ENCODE measurements at regions not wholly inside any gene's neighbourhood (a gene's known extent, or its start where the extent isn't known, plus 50 kb on each side); places are given as distances from the start of the nearest gene placed in this dataset.
"Not testable (repeated sequence)": the region's sequence is repeated elsewhere in the genome, so short reads cannot be mapped to it uniquely, and the experiment has no call there.

GRCh38 chr4:26051240-26051639 lies 137.2 kb downstream of the SMIM20 start:
- peak in 5 of 8 experiments; percentile 6 to 66 (median 56) for ATAC-seq (replicated peaks in 6 of 8)
- peaks cover 0 to 4% of the 10 kb centered on the region in 2 donors for H3K4me1 ChIP-seq (replicated peaks in 1 of 2)
- H3K4me3 ChIP-seq: no peak overlapping the region
- H3K27ac ChIP-seq: no peak overlapping the region
- 27 to 100% (median 50%) methylated on average over 1 to 3 of the region's 7 CpGs; no CpG with 5 or more reads in 7 of the 10 experiments for WGBS, 10 experiments
- in situ Hi-C loops (cut with MboI; ENCODE audit: low pct_unique_long_range_greater_than_20kb in 2 of 9, low sequenced_read_pairs in 9 of 9, unreplicated experiment in 9 of 9): loop anchor here in 1 of 9 experiments (25.0 kb wide), 1 partner anchor 361 kb away; no protein-coding TSS in a partner anchor

- Histone ChIP-seq H3K4me3 (no peak overlapping the region), H3K27ac (no peak overlapping the region), H3K4me1 (replicated peaks in 1 of 2) (peaks cover 0 to 4% of the 10 kb centered on the region in 2 donors)
- WGBS, 10 experiments: 11 to 100% (median 100%) methylated on average over 1 to 4 of the region's 9 CpGs; no CpG with 5 or more reads in 3 of the 10 experiments
- in situ Hi-C loops (cut with MboI; ENCODE audit: low pct_unique_long_range_greater_than_20kb in 2 of 9, low sequenced_read_pairs in 9 of 9, unreplicated experiment in 9 of 9): loop anchor here in 1 of 9 experiments (25.0 kb wide), 1 partner anchor 359 kb away; no protein-coding TSS in a partner anchor
- no peak for ATAC-seq (replicated peaks in 6 of 8)
These were observed 138.9 kb downstream of the SMIM20 start for GRCh38 chr4:26052663-26053541.

DNA sequence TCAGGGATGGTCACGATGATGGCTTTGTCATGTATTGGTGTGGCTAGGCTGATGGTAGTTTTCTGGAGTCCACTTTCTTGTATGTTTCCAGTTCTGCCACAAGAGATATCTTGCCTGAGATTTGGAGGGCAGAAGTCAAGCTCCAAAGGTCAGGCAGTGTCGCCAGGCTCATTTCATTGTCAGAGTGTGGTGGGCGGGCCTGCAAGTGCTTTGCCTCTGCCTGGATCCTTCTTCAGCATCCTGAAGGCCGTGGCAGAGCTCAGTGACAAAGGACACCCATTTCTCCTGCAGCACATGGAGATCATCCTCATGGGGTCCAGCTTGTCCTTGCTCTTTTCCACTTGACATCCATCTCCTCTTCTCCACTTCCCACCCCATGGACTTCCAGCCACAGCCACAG lies 139.7 kb downstream of the SMIM20 start:
- Histone ChIP-seq H3K4me1 (replicated peaks in 1 of 2) (peaks cover 0 to 4% of the 10 kb centered on the region in 2 donors), H3K27ac (no peak overlapping the region), H3K4me3 (no peak overlapping the region)
- in situ Hi-C loops (cut with MboI; ENCODE audit: low pct_unique_long_range_greater_than_20kb in 2 of 9, low sequenced_read_pairs in 9 of 9, unreplicated experiment in 9 of 9): loop anchor here in 1 of 9 experiments (25.0 kb wide), 1 partner anchor 359 kb away; no protein-coding TSS in a partner anchor
- no peak for ATAC-seq (replicated peaks in 6 of 8)
- WGBS, 10 experiments: 65 to 86% (median 80%) methylated on average over 1 to 2 of the region's 4 CpGs; no CpG with 5 or more reads in 5 of the 10 experiments

DNA sequence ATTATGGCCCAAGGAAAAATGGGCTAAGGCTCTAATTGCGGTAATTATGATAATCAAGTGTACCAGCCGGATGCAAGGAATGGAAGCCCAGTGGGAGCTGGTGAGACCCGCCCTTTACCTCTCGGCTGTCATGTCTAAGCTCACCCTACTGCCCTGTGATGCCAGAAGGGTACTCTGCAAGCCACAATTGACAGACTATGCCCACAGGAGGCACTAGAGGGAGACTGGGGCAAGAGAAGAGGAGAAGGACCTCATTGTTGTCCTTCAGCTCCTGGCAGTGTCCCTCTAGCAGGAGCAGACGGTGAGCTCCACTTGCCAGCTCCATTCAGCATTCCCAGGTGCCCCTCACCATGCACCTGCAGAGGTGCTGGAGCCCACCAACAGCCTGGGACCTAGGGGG lies 141.8 kb downstream of the SMIM20 start:
- ATAC-seq (replicated peaks in 6 of 8): peak in 1 of 8 experiments; percentile 24
- WGBS, 10 experiments: 50 to 100% (median 90%) methylated on average over 1 to 5 of the region's 5 CpGs; no CpG with 5 or more reads in 4 of the 10 experiments
- in situ Hi-C loops (cut with MboI; ENCODE audit: low pct_unique_long_range_greater_than_20kb in 2 of 9, low sequenced_read_pairs in 9 of 9, unreplicated experiment in 9 of 9): loop anchor here in 1 of 9 experiments (25.0 kb wide), 1 partner anchor 356 kb away; no protein-coding TSS in a partner anchor
- Histone ChIP-seq H3K27ac (no peak overlapping the region), H3K4me3 (no peak overlapping the region), H3K4me1 (replicated peaks in 1 of 2) (peaks cover 0 to 4% of the 10 kb centered on the region in 2 donors)

GRCh38 chr4:26056406-26056805 lies 142.4 kb downstream of the SMIM20 start:
- in situ Hi-C loops (cut with MboI; ENCODE audit: low pct_unique_long_range_greater_than_20kb in 2 of 9, low sequenced_read_pairs in 9 of 9, unreplicated experiment in 9 of 9): loop anchor here in 1 of 9 experiments (25.0 kb wide), 1 partner anchor 356 kb away; no protein-coding TSS in a partner anchor
- ATAC-seq (replicated peaks in 6 of 8): no peak
- Histone ChIP-seq H3K27ac (no peak overlapping the region), H3K4me3 (no peak overlapping the region), H3K4me1 (replicated peaks in 1 of 2) (peaks cover 0 to 3% of the 10 kb centered on the region in 2 donors)
- WGBS, 10 experiments: 78 to 96% (median 90%) methylated on average over 1 to 4 of the region's 7 CpGs; no CpG with 5 or more reads in 1 of the 10 experiments

GRCh38 chr4:26057839-26058238 lies 143.8 kb downstream of the SMIM20 start:
- H3K4me3 ChIP-seq; H3K4me1 ChIP-seq (replicated peaks in 1 of 2); ATAC-seq (replicated peaks in 6 of 8); H3K27ac ChIP-seq: not testable (repeated sequence)
- 72 to 100% (median 100%) methylated on average over 1 to 3 of the region's 3 CpGs; no CpG with 5 or more reads in 1 of the 10 experiments for WGBS, 10 experiments
- in situ Hi-C loops (cut with MboI; ENCODE audit: low pct_unique_long_range_greater_than_20kb in 2 of 9, low sequenced_read_pairs in 9 of 9, unreplicated experiment in 9 of 9): loop anchor here in 1 of 9 experiments (25.0 kb wide), 1 partner anchor 354 kb away; no protein-coding TSS in a partner anchor

GRCh38 chr4:26058537-26058936 lies 144.5 kb downstream of the SMIM20 start:
- no peak overlapping the region for H3K27ac ChIP-seq
- no peak overlapping the region for H3K4me3 ChIP-seq
- peak in 2 of 8 experiments; percentile 11 to 95 for ATAC-seq (replicated peaks in 6 of 8)
- in situ Hi-C loops (cut with MboI; ENCODE audit: low pct_unique_long_range_greater_than_20kb in 2 of 9, low sequenced_read_pairs in 9 of 9, unreplicated experiment in 9 of 9): loop anchor here in 1 of 9 experiments (25.0 kb wide), 1 partner anchor 354 kb away; no protein-coding TSS in a partner anchor
- H3K4me1 ChIP-seq (replicated peaks in 1 of 2): no peaks in the 10 kb centered on the region
- 40 to 90% (median 83%) methylated on average over 1 to 6 of the region's 7 CpGs; no CpG with 5 or more reads in 2 of the 10 experiments for WGBS, 10 experiments

DNA sequence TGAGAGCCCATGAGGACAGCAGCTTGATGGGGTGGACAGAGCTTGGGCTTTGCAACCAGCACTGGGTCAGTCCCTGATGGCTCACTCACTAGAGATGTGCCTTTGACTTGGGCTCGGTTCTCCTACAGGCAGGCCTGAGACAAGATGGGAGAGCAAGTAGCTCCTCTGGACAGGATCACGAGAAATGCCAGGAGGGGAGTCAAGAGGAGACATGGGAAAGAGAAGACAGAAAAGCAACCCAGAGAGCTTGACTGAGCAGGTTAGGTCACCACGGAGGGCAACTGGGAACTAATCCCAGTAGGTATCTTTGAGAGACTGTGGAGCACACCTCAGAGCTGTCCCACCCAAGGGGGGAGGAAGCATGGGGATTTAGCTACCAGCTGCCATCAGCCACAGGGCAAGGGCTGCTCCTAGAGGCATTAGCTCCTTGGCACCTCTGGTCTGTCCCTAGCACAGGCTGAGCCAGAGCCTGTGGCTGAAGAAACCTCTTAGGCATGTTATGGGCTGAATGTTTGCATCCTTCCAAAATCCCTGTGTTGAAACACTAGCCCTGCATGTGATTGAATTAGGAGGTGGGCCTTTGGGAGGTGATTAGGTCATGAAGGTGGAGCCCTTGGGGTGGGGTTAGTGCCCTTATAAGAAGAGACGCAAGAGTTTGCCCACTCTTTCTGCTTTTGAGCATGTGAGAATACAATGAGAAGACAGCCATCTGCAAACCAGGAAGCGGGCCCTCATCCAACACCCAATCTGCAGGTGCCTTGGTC lies 145.6 kb downstream of the SMIM20 start:
- H3K27ac ChIP-seq: no peak overlapping the region
- in situ Hi-C loops (cut with MboI; ENCODE audit: low pct_unique_long_range_greater_than_20kb in 2 of 9, low sequenced_read_pairs in 9 of 9, unreplicated experiment in 9 of 9): loop anchor here in 1 of 9 experiments (25.0 kb wide), 1 partner anchor 353 kb away; no protein-coding TSS in a partner anchor
- ATAC-seq (replicated peaks in 6 of 8): no peak
- WGBS, 10 experiments: 60 to 100% (median 89%) methylated on average over 1 to 4 of the region's 5 CpGs; no CpG with 5 or more reads in 2 of the 10 experiments
- H3K4me1 ChIP-seq (replicated peaks in 1 of 2): no peaks in the 10 kb centered on the region
- no peak overlapping the region for H3K4me3 ChIP-seq

DNA sequence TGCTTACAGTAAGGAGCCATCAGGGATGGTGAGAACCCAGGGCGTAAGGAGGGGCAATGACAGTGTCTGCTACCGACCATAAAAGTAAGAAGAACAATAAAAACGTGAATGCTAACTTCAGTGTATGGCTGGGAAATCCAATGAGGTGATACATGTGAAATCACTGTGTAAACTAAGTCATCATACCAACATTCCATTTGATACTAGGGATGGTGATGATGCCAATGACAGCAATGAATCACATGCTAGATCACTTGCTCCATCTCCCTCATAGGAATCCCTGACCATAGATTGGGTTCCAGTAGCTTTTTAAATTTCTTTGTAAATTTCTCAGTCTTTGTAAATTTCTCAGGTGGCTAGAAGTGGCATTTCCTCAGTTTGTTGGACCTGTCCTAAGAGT lies 146.3 kb downstream of the SMIM20 start:
- Histone ChIP-seq H3K4me3 (no peak overlapping the region), H3K4me1 (replicated peaks in 1 of 2) (no peaks in the 10 kb centered on the region), H3K27ac (no peak overlapping the region)
- WGBS, 10 experiments: 40 to 80% (median 71%) methylated on average over 1 to 3 of the region's 3 CpGs; no CpG with 5 or more reads in 3 of the 10 experiments
- in situ Hi-C loops (cut with MboI; ENCODE audit: low pct_unique_long_range_greater_than_20kb in 2 of 9, low sequenced_read_pairs in 9 of 9, unreplicated experiment in 9 of 9): loop anchor here in 1 of 9 experiments (25.0 kb wide), 1 partner anchor 352 kb away; no protein-coding TSS in a partner anchor
- peak in 1 of 8 experiments; percentile 22 for ATAC-seq (replicated peaks in 6 of 8)

DNA sequence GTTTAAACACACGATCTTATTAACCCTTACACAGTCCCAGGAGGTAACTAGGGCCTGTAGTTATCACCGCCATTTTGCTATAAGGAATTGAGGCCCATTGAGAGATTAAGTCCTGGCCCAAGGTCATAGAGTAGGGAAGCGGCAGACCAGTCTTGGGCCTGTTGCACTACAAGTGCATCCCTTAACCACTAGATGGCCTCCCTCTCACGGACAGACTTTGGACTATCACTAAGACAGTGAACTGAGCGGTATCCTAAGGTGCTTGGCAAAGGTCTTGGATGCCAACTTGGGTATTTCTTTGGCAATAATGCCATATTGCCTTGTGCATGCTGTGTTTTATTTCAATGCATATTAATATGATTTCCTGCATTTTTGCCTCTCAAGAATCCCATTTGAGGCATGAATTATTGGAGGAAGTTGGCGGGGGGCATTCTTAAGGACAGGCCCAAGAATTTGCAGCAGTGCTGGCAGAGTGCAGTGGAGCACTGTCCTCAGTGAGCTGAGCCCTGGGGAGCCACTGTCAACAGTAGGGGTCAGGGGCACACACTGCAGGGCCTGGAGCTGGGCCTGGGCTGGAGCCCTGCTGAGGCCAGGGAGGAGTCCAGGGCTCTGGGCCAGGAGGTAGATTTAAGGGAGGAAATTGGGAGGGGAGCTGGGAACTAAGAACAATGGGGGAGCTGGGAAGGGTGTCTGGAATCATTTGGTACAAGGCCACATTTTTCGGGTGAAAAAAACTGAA lies 147.4 kb downstream of the SMIM20 start:
- peak in 3 of 8 experiments; percentile 71 to 81 (median 75) for ATAC-seq (replicated peaks in 6 of 8)
- Histone ChIP-seq H3K27ac (no peak overlapping the region), H3K4me3 (no peak overlapping the region), H3K4me1 (replicated peaks in 1 of 2) (no peaks in the 10 kb centered on the region)
- 50 to 86% (median 67%) methylated on average over 1 to 7 of the region's 7 CpGs; no CpG with 5 or more reads in 1 of the 10 experiments for WGBS, 10 experiments
- in situ Hi-C loops (cut with MboI; ENCODE audit: low pct_unique_long_range_greater_than_20kb in 2 of 9, low sequenced_read_pairs in 9 of 9, unreplicated experiment in 9 of 9): loop anchor here in 1 of 9 experiments (25.0 kb wide), 1 partner anchor 351 kb away; no protein-coding TSS in a partner anchor

DNA sequence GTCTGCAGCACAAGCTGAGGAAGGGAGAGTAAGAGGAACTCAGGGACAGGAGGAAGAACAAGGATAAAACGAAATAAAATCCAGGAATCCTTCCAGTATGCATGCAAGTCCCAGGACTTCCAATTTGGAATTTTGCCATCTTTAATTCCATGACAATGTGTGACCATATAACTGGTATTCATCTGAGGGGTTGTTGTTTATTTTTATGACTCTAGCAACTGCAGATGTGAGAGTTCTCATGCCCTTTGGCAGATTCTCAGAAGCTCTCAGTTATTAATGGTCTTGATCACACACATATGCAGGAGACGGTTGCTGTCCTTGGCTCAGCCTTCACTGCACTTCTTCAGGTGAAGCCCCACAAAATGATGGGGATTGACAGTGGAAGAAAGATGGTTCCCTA lies 148.2 kb downstream of the SMIM20 start:
- Histone ChIP-seq H3K27ac (no peak overlapping the region), H3K4me1 (replicated peaks in 1 of 2) (no peaks in the 10 kb centered on the region), H3K4me3 (no peak overlapping the region)
- in situ Hi-C loops (cut with MboI; ENCODE audit: low pct_unique_long_range_greater_than_20kb in 2 of 9, low sequenced_read_pairs in 9 of 9, unreplicated experiment in 9 of 9): loop anchor here in 1 of 9 experiments (25.0 kb wide), 1 partner anchor 350 kb away; no protein-coding TSS in a partner anchor
- WGBS, 10 experiments: 0 to 85% (median 65%) methylated on average over 1 to 2 of the region's 2 CpGs; no CpG with 5 or more reads in 6 of the 10 experiments
- ATAC-seq (replicated peaks in 6 of 8): peak in 2 of 8 experiments; percentile 36 to 68

Data from motor neuron (in vitro differentiated cells).